ENCODE measurements at regions not wholly inside any gene's neighbourhood (a gene's known extent, or its start where the extent isn't known, plus 50 kb on each side); places are given as distances from the start of the nearest gene placed in this dataset.

DNA sequence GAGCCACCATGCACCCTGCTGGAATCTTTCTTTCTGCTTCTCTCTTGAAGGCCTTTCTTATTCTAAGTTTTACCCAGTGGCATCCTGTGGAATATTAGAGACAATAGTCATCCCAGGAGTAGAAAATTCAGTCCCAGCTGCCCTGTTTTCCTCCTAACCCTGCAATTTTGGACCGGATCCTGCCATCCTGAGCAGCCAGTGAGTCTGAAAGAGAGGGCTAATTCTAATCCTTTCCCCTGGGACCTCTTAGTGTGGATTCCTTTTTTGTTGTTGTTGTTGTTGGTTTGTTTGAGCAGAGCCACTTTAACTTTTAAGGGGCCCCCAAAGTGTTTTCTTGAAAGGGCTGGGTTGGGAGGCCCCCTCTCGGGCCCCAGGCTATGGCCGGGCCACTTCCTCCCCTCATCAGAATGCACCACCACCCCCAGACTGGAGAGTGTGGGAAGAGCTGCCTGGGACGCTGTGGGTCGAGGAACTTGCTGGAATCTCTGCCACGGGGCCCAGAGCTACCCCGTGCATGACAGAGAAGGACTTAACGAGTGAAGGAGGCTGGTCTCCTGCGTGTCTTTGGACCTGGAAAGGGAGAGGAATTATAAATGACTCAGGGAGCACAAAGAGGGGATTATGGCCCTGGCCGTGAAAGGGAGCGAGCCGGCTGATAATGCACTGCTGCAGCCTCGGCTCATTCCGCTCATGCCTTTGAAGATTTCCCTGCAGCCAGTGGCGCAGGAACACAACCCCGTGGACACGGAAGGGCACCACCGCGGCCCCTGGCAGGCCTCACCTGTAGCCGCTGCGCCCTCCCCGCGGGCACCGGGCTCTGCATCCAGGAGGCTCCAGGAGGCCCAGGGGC lies 81.0 kb upstream of the AKT3 start:
- TF ChIP-seq, protein P1, sequence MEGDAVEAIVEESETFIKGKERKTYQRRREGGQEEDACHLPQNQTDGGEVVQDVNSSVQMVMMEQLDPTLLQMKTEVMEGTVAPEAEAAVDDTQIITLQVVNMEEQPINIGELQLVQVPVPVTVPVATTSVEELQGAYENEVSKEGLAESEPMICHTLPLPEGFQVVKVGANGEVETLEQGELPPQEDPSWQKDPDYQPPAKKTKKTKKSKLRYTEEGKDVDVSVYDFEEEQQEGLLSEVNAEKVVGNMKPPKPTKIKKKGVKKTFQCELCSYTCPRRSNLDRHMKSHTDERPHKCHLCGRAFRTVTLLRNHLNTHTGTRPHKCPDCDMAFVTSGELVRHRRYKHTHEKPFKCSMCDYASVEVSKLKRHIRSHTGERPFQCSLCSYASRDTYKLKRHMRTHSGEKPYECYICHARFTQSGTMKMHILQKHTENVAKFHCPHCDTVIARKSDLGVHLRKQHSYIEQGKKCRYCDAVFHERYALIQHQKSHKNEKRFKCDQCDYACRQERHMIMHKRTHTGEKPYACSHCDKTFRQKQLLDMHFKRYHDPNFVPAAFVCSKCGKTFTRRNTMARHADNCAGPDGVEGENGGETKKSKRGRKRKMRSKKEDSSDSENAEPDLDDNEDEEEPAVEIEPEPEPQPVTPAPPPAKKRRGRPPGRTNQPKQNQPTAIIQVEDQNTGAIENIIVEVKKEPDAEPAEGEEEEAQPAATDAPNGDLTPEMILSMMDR (IDR thresholded peaks at IDR 0.05): no peak
- no peak for TF ChIP-seq POLR2A (IDR thresholded peaks at IDR 0.05)
